Endodermal cell (in vitro differentiated cells): ENCODE measurements at regions not wholly inside any gene's neighbourhood (a gene's known extent, or its start where the extent isn't known, plus 50 kb on each side); places are given as distances from the start of the nearest gene placed in this dataset.

Experiments
- DNase-seq: peaks from one replicate; pipeline ENCODE4 v3.0.0-alpha.2; 2017
- H3K27ac ChIP-seq: 2 replicates; pipeline ENCODE4 v1.5.1; 2013; ENCODE audit warnings: mild to moderate bottlenecking, low read depth, low read length, moderate library complexity
- H3K27me3 ChIP-seq: 2 replicates; pipeline ENCODE4 v1.6.1; 2013; ENCODE audit warnings: mild to moderate bottlenecking, low read length, moderate library complexity; ENCODE audit not compliant: insufficient read depth, control insufficient read depth, poor library complexity, severe bottlenecking
- H3K36me3 ChIP-seq: 2 replicates; pipeline ENCODE4 v1.7.0; 2013; ENCODE audit warnings: mild to moderate bottlenecking, low read length, moderate library complexity; ENCODE audit not compliant: control insufficient read depth, insufficient read depth
- H3K4me1 ChIP-seq: one replicate; pipeline ENCODE4 v1.7.0; 2013; ENCODE audit warnings: low read length; ENCODE audit not compliant: control insufficient read depth, insufficient read depth
- H3K4me3 ChIP-seq: 2 replicates; pipeline ENCODE4 v1.5.1; 2013; ENCODE audit warnings: mild to moderate bottlenecking, low read length, moderate library complexity
- H3K9ac ChIP-seq: 2 replicates; pipeline ENCODE4 v1.6.1; 2013; ENCODE audit warnings: mild to moderate bottlenecking, low read length, moderate library complexity; ENCODE audit not compliant: poor library complexity, severe bottlenecking; ENCODE audit errors: extremely low read depth
- H3K9me3 ChIP-seq: 2 replicates; pipeline ENCODE4 v1.6.1; 2013; ENCODE audit warnings: mild to moderate bottlenecking, low read length, moderate library complexity; ENCODE audit not compliant: control insufficient read depth
- H3K27ac Mint-ChIP-seq: 2 replicates; pipeline ENCODE4 v1.8.0; 2020; ENCODE audit warnings: mixed read lengths
- H3K27me3 Mint-ChIP-seq: 2 replicates; pipeline ENCODE4 v1.8.0; 2021; ENCODE audit warnings: mild to moderate bottlenecking, mixed read lengths; ENCODE audit not compliant: insufficient read depth
- H3K36me3 Mint-ChIP-seq: 2 replicates; pipeline ENCODE4 v1.8.0; 2020; ENCODE audit warnings: low read depth, mixed read lengths
- H3K4me1 Mint-ChIP-seq: 2 replicates; pipeline ENCODE4 v1.8.0; 2020; ENCODE audit warnings: mixed read lengths
- H3K4me3 Mint-ChIP-seq: 2 replicates; pipeline ENCODE4 v1.8.0; 2020; ENCODE audit warnings: mild to moderate bottlenecking, moderate library complexity, mixed read lengths
- H3K9me3 Mint-ChIP-seq: 2 replicates; pipeline ENCODE4 v1.8.0; 2020; ENCODE audit warnings: mild to moderate bottlenecking, mixed read lengths
- WGBS, 2 experiments: methylation state at CpG; one replicate each; pipeline versions ENCODE4 v1.1.5 to v1.1.7; 2013; ENCODE audit warnings: missing lambda C conversion rate in 2 of 2, mixed read lengths in 1 of 2; ENCODE audit not compliant: insufficient coverage in 1 of 2, insufficient read length in 1 of 2; 5-methylcytosine and 5-hydroxymethylcytosine counted together
- TF ChIP-seq, protein P1 (sequence below): fragments of 200-600 bp; sonication (generic); conservative IDR thresholded peaks from 2 replicates; pipeline ENCODE4 v1.5.0; 2021; ENCODE audit warnings: antibody characterized with exemption, mild to moderate bottlenecking

DNA sequence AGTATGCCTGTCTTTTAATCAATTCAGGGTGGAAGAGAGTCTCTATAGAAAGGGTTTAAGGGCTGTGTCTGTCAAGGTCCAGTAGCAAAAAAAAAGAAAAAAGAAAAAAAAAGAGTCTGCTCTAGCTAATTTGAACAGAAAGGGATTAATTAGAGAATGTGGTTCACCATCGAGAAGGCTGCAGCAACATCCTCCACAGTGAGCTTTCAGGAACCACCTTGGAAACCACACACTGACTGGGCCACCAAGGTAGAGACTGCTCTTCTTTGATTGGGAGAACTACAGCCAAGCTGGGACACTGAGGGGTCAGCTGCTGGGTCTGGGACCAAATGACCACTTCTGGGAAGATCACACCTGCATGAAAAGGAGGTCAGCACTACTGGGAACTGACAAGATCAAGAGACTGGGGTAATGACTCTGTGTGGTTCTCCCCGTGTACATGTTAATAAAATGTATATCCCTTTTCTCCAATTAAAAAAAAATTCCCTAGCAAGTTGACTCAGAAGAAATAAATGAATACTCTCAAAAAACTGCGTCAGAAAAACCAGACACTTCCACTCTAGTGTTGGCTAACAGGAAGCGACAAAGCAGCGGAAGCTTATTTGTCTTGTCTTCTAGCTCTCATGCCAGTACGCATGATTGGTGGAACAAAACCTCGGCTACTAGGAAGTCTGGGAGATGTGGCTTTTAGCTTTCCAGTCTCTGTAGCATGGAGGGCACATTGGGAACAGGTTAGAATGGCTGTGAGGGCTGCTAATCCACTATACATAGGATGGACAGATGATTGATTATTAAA lies 60.0 kb upstream of the IVNS1ABP start:
- Mint-ChIP-seq H3K36me3 (peaks cover 4% of the 10 kb centered on the region), H3K9me3 (peaks cover 15% of the 10 kb centered on the region), H3K27ac (no peak overlapping the region), H3K4me3 (no peak overlapping the region), H3K27me3 (no peaks in the 10 kb centered on the region), H3K4me1 (peaks cover 3% of the 10 kb centered on the region)
- Histone ChIP-seq H3K27me3 (no peaks in the 10 kb centered on the region), H3K9me3 (no peaks in the 10 kb centered on the region), H3K36me3 (no peaks in the 10 kb centered on the region), H3K4me3 (no peak overlapping the region), H3K4me1 (peaks cover 9% of the 10 kb centered on the region), H3K9ac (no peak overlapping the region), H3K27ac (no peak overlapping the region)
- DNase-seq = no peak
- 93% methylated on average over 6 to 7 of the region's 7 CpGs for WGBS, 2 experiments
- TF ChIP-seq, protein P1, sequence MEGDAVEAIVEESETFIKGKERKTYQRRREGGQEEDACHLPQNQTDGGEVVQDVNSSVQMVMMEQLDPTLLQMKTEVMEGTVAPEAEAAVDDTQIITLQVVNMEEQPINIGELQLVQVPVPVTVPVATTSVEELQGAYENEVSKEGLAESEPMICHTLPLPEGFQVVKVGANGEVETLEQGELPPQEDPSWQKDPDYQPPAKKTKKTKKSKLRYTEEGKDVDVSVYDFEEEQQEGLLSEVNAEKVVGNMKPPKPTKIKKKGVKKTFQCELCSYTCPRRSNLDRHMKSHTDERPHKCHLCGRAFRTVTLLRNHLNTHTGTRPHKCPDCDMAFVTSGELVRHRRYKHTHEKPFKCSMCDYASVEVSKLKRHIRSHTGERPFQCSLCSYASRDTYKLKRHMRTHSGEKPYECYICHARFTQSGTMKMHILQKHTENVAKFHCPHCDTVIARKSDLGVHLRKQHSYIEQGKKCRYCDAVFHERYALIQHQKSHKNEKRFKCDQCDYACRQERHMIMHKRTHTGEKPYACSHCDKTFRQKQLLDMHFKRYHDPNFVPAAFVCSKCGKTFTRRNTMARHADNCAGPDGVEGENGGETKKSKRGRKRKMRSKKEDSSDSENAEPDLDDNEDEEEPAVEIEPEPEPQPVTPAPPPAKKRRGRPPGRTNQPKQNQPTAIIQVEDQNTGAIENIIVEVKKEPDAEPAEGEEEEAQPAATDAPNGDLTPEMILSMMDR = no peak

DNA sequence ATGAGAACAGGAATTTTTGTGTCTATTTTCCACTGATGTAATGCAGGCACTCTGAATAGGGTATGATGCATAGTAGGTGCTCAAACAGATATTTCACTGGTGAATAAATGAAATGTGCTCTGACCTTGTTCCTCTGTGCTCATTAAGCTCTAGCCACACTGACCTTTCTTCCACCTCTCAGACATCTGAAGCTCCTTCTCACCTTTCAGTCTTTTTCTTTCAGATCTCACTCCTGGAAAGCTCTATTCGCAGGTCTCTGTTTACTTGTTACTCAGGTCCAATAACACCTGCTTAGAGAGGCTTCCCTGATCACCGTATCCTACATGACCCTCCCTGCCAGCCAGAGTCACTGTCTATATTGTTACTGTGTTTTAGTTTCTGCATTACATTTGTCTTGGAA lies 59.2 kb upstream of the IVNS1ABP start:
- Histone ChIP-seq H3K27ac (no peak overlapping the region), H3K36me3 (no peaks in the 10 kb centered on the region), H3K4me3 (no peak overlapping the region), H3K27me3 (no peaks in the 10 kb centered on the region), H3K9ac (no peak overlapping the region), H3K4me1 (peaks cover 9% of the 10 kb centered on the region), H3K9me3 (no peaks in the 10 kb centered on the region)
- Mint-ChIP-seq H3K36me3 (no peaks in the 10 kb centered on the region), H3K9me3 (peaks cover 8% of the 10 kb centered on the region), H3K4me3 (no peak overlapping the region), H3K27ac (no peak overlapping the region), H3K27me3 (no peaks in the 10 kb centered on the region), H3K4me1 (peaks cover 3% of the 10 kb centered on the region)
- no peak for DNase-seq
- TF ChIP-seq, protein P1 = no peak
- 17 to 53% methylated on average over 1 to 2 of the region's 2 CpGs for WGBS, 2 experiments

DNA sequence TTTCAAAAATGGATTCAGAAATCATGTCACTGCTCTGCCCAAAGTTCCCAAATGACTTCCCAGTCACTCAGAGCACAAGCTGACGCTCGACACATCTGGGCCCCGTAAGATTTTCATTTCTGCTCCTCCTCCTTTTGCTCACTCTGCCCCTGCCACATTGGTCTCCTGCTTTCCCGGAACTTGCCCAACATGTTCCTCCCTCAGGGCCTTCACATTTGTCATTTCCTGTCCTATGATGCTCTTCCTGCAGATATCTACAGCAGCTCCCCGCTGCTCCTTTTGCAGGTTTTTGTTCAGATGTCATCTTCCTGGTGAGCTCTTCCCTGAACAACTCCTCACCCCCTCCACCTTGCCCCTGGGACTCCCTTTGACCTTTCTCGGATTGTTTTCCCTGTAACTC lies 58.5 kb upstream of the IVNS1ABP start:
- H3K27me3 Mint-ChIP-seq = no peaks in the 10 kb centered on the region
- Histone ChIP-seq H3K9me3 (no peaks in the 10 kb centered on the region), H3K4me1 (peaks cover 9% of the 10 kb centered on the region), H3K27me3 (no peaks in the 10 kb centered on the region), H3K9ac (no peak overlapping the region), H3K27ac (no peak overlapping the region), H3K4me3 (no peak overlapping the region), H3K36me3 (no peaks in the 10 kb centered on the region)
- H3K4me1 Mint-ChIP-seq = peaks cover 3% of the 10 kb centered on the region
- H3K9me3 Mint-ChIP-seq = peaks cover 5% of the 10 kb centered on the region
- 94 to 97% methylated on average over 5 to 6 of the region's 6 CpGs for WGBS, 2 experiments
- no peak for DNase-seq
- H3K4me3 Mint-ChIP-seq = no peak overlapping the region
- no peak overlapping the region for H3K27ac Mint-ChIP-seq
- H3K36me3 Mint-ChIP-seq = no peaks in the 10 kb centered on the region
- TF ChIP-seq, protein P1 = no peak
